Cardiac muscle cell (in vitro differentiated cells and primary cell): ENCODE measurements at regions not wholly inside any gene's neighbourhood (a gene's known extent, or its start where the extent isn't known, plus 50 kb on each side); places are given as distances from the start of the nearest gene placed in this dataset.

ENCODE experiments used
- DNase-seq, 2 donors: peaks; one replicate each; pipeline versions ENCODE4 v3.0.0 to v3.0.0-alpha.2; 2010 to 2017; ENCODE audit warnings: low read depth in 1 of 2, low spot score in 1 of 2
- H3K27ac ChIP-seq: fragments of 200-600 bp; sonication (generic); 2 replicates; pipeline ENCODE4 v1.5.1; 2016
- H3K27me3 ChIP-seq: fragments of 200-600 bp; sonication (generic); 2 replicates; pipeline ENCODE4 v1.6.0; 2016; ENCODE audit warnings: control low read depth
- H3K36me3 ChIP-seq: fragments of 200-600 bp; sonication (generic); 2 replicates; pipeline ENCODE4 v1.5.1; 2016; ENCODE audit warnings: control low read depth
- H3K4me1 ChIP-seq: fragments of 200-600 bp; sonication (generic); 2 replicates; pipeline ENCODE4 v1.8.1; 2017; ENCODE audit warnings: low read depth, mild to moderate bottlenecking, mixed run types
- H3K4me3 ChIP-seq: fragments of 200-600 bp; sonication (generic); 2 replicates; pipeline ENCODE4 v1.5.1; 2016; ENCODE audit warnings: mild to moderate bottlenecking
- H3K9me3 ChIP-seq: fragments of 200-600 bp; sonication (generic); 2 replicates; pipeline ENCODE4 v1.5.1; 2017; ENCODE audit warnings: low read depth, mild to moderate bottlenecking, control low read depth
- TF ChIP-seq, protein P1 (sequence below): IDR thresholded peaks from 2 replicates; pipeline ENCODE4 v1.5.1; 2012; ENCODE audit warnings: low read depth, mild to moderate bottlenecking, low read length

DNA sequence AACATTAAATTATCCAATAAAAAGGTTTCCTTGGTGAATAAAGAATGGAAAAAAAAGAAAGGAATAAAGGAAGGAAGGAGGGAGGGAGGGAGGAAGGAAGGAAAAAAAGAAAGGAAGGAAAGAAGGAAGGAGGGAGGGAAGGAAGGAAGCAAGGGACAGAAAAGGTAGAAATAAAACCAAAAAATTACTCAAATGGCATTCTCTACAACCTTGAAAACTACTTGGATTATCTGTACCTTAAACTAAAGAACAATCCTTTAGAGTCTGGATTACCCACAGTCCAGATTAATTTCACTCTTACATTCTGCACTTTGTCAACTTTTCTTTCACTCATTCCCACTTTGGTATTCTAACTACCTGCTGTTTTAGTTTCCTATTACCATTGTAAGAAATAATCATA is 361.8 kb upstream of the ADGRB3 start:
- H3K4me1 ChIP-seq, result no peaks in the 10 kb centered on the region
- H3K36me3 ChIP-seq, result no peaks in the 10 kb centered on the region
- H3K27me3 ChIP-seq, result no peaks in the 10 kb centered on the region
- H3K27ac ChIP-seq, result no peak overlapping the region
- TF ChIP-seq, protein P1, sequence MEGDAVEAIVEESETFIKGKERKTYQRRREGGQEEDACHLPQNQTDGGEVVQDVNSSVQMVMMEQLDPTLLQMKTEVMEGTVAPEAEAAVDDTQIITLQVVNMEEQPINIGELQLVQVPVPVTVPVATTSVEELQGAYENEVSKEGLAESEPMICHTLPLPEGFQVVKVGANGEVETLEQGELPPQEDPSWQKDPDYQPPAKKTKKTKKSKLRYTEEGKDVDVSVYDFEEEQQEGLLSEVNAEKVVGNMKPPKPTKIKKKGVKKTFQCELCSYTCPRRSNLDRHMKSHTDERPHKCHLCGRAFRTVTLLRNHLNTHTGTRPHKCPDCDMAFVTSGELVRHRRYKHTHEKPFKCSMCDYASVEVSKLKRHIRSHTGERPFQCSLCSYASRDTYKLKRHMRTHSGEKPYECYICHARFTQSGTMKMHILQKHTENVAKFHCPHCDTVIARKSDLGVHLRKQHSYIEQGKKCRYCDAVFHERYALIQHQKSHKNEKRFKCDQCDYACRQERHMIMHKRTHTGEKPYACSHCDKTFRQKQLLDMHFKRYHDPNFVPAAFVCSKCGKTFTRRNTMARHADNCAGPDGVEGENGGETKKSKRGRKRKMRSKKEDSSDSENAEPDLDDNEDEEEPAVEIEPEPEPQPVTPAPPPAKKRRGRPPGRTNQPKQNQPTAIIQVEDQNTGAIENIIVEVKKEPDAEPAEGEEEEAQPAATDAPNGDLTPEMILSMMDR, result no peak
- H3K4me3 ChIP-seq, result no peak overlapping the region
- no peaks in the 10 kb centered on the region for H3K9me3 ChIP-seq
- DNase-seq, result no peak

DNA sequence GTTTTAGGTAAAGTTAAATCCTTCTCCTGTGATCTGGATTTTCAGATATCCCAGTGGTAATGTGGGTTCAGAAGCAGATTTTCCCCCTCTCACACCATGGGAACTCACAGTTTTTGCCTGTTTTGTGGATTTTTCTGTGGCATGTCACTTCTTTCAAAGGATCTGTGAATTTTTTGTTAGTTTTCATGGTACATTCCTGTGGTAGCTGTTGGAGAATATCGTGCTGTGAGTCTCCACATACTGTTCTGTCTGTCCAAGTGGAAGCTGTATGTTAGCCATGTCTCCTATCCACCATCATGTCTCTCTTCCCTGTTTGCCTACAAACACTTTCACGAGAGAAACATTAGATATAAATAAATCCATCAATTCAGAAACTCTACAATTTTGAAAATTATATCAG is 378.7 kb upstream of the ADGRB3 start:
- TF ChIP-seq, protein P1, result no peak
- no peak for DNase-seq
- Histone ChIP-seq H3K27me3 (no peaks in the 10 kb centered on the region), H3K4me3 (no peak overlapping the region), H3K36me3 (no peaks in the 10 kb centered on the region), H3K9me3 (no peaks in the 10 kb centered on the region), H3K4me1 (no peaks in the 10 kb centered on the region), H3K27ac (no peak overlapping the region)

DNA sequence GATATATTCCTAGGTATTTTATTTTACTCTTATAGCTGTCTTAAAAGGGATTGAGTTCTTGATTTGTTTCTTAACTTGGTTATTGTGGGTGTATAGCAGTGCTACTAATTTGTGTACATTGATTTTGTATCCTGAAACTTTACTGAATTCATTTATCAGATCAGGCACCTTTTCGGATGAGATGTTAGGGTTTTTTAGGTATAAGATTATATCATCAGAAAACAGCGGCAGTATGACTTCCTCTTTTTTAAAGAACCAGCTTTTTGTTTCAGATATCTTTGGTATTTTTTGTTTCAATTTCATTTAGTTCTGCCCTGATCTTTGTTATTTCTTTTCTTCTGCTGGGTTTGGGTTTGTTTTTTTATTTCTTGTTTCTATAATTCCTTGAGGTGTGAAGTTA is 382.4 kb upstream of the ADGRB3 start:
- no peaks in the 10 kb centered on the region for H3K9me3 ChIP-seq
- no peaks in the 10 kb centered on the region for H3K36me3 ChIP-seq
- H3K27ac ChIP-seq, result no peak overlapping the region
- no peaks in the 10 kb centered on the region for H3K4me1 ChIP-seq
- DNase-seq, result no peak
- TF ChIP-seq, protein P1, result no peak
- H3K4me3 ChIP-seq, result no peak overlapping the region
- no peaks in the 10 kb centered on the region for H3K27me3 ChIP-seq

DNA sequence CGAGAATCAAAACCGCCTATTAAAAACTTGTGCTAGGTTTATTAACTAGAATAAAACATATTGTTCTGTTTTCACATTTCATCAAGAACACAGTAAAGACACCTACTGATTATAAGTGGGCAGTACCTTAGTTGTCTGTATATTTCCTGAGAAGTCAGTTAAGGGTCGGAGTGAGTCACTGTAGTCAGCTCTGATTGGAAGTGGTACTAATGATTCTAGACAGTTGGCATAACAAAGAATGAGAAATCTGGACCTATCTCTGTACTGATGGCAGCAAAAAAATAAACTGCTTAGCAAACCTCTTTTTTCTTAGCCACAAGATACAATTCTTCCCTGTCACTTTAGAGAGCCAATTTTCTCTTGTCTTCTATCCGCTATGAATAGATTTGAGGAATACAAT is 387.3 kb upstream of the ADGRB3 start:
- DNase-seq, result no peak
- H3K27ac ChIP-seq, result no peak overlapping the region
- no peaks in the 10 kb centered on the region for H3K4me1 ChIP-seq
- no peaks in the 10 kb centered on the region for H3K9me3 ChIP-seq
- TF ChIP-seq, protein P1, result no peak
- H3K4me3 ChIP-seq, result no peak overlapping the region
- no peaks in the 10 kb centered on the region for H3K36me3 ChIP-seq
- H3K27me3 ChIP-seq, result no peaks in the 10 kb centered on the region

DNA sequence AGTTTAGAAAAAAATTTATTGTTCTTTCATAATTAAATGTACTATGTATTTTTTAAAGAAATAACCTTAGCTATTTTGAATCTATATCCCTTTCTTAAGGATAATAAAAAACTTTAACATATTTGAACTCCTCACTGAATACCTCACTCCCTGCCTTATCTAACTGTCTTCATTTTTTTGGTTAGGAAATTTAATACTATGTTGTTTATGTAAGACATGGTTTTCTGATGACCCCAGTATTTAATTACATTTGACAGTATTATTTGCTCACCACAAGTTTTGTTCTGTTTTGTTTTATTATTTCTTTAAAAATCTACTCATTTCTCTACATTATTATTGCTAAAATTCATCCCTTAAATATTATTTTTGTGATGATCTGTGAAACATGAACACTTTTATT is 394.4 kb upstream of the ADGRB3 start:
- H3K4me3 ChIP-seq, result no peak overlapping the region
- H3K36me3 ChIP-seq, result no peaks in the 10 kb centered on the region
- no peaks in the 10 kb centered on the region for H3K4me1 ChIP-seq
- TF ChIP-seq, protein P1, result no peak
- DNase-seq, result peak in 1 of 2 donors; percentile 9
- H3K27me3 ChIP-seq, result no peaks in the 10 kb centered on the region
- H3K9me3 ChIP-seq, result no peaks in the 10 kb centered on the region
- H3K27ac ChIP-seq, result no peak overlapping the region

DNA sequence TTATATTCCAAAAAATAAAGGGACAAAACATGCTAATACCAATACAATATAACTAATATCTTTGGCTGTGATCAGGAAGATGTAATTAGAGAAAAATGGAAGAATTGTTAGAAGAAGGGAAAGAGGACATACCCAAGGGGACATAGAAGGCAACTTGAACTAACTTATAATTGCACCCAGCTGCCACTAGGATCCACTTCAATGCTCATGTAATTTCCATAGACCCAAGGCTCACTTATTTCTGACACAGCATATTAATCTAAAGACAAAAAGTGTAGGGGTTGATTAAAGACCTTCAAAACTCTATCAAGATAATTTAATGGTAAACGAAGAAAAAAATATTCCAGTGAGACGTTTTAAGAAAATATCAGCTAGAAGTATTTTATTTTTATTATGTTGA is 396.0 kb upstream of the ADGRB3 start:
- no peak overlapping the region for H3K27ac ChIP-seq
- no peak for DNase-seq
- TF ChIP-seq, protein P1, result no peak

More for the DNA sequence above, 396.0 kb upstream of the ADGRB3 start:
- no peaks in the 10 kb centered on the region for H3K36me3 ChIP-seq
- no peaks in the 10 kb centered on the region for H3K9me3 ChIP-seq
- no peak overlapping the region for H3K4me3 ChIP-seq
- H3K27me3 ChIP-seq, result no peaks in the 10 kb centered on the region
- no peaks in the 10 kb centered on the region for H3K4me1 ChIP-seq
